ENCODE measurements at regions not wholly inside any gene's neighbourhood (a gene's known extent, or its start where the extent isn't known, plus 50 kb on each side); places are given as distances from the start of the nearest gene placed in this dataset.
A peak's percentile ranks its signal among the peaks of the same experiment; 100 is the strongest.

DNA sequence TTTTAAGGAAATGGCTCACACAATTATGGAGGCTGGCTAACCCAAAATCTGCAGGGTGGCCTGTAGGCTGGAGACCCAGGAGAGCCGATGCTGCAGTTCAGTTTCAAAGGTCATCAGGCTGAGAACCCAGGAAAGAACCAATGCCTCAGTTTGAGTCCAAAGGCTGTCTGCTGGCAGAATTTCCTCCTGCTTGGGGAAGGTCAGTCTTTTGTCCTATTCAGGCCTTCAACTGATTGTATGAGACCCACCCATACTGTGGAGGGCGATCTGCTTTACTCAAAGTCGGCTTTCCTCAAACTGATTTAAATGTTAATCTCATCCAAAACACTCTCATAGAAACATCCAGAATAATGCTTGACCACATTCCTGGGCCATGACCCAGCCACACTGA is 189.7 kb upstream of the CDYL start:
- DNase-seq = no peak

- no peak for DNase-seq
Observed at GRCh38 chr6:4585682-4586468, 190.3 kb upstream of the CDYL start.

GRCh38 chr6:4584801-4585200 is 191.4 kb upstream of the CDYL start:
- no peak for DNase-seq

DNA sequence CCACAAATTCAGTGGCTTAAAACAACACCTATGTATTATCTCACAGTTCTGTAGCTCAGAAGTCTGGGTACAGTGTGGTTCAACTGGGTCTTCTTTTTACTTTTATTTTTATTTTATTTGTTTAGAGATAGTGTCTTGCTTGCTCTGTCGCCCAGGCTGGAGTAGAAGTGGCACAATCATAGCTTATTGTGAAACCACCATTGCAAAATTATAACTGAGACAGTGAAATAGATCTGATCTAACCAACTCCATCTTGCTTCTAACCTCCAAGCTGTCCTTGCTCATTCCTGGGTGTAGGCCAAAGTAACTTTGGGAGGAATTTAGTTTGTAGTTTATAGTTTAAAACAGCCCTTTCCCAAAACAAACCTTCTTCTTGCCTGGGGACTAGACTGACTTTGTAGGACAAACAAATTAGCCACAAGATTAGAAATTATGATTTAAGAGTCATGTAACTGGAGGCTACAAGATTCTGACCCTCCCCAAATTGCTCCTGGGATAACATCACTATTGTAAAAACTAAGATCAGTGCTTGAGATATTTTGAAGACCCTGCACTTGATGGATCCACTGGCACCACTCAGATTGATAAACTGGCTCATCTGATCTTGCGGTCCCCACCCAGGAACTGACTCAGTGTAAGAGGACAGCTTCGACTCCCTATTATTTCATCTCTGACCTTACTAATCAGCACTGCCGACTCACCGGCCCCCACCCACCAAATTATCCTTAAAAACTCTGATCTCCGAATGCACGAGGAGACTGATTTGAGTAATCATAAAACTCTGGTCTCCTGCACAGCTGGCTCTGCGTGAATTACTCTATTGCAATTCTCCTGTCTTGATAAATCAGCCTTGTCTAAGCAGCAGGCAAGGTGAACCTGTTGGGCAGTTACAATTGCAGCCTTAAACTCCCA is 193.4 kb upstream of the CDYL start:
- peak; percentile 14 to 70 (median 52) for DNase-seq

DNA sequence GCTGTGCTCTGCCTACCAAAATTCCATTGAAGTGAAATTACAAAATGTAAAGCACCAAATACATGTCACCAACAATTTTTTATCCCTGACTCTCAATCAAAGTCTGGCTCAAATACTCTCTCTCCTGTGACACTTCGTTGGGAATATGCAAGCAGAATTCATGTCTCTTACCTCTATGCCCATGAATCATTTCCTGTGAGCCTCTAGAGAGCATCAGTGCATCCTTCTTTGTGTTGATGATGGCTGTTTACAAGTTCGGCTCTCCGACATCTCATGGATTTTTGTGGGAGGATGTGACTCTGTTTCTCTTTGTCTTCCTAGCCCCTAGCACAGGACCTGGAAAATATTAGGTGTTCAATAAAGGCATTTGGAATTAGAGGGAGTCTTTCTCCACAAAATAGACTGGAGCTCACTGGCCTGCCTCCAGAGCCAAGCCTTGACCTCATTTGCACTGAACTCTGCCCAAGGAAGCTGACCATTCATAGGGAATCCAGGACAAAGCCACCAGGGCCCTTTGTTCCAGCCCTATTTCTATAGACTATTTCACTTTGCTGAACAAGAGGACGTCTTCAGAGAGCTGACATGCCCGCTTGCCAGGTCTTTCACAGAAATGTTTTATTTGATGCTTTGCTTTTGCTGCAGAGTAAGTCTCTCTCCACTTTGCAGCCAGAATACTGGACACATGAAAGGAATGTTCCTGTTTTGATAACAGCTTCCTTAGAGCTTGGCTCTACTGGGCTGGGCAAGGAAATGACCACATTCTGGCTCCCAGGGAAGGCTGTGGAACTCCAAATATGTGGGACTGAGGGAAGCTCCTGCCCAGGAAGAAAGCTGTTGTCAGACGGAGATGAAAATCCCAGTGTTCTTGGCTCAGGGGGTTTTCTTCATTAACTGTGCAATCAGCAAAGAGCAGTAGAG is 194.5 kb upstream of the CDYL start:
- DNase-seq = peak in 2 of 4 experiments; percentile 7 to 25

DNA sequence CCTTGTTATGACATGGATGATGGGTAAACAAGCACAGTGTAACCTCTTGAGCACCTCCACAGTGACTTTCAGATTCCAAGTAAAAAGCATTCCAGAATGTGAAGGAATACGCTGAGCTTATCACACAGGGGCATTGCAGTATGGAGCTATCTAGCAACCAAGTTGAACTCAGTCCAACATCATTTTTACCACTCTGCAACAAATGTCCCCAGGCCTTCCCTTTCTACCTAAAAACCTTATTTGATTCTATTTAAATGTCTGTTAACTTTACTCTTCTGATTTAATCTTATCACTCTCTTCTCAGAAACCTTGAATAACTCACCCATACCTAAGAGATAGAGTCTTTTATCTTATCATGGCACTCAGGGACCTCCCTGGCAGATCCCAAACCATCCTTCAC is 195.8 kb upstream of the CDYL start:
- no peak for DNase-seq

DNA sequence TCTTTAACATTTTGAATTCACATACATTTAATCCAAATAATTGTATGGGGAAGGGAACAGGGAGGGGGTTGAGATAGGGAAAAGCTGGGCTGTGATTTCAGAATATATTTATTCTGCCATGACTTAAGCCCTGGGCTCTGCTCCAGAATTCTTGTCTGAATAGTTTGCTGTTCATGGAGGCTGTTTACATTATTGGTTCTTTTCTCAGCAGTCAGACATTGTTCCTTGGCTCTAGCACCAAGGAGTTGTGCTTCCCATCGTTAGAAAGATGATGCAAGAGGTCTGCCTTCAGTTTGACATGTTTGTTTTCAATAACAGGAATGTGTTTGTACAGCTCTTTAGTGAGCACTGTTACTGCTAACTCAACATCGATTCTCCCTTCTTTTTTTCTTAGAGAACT is 198.8 kb upstream of the CDYL start:
- DNase-seq = no peak

DNA sequence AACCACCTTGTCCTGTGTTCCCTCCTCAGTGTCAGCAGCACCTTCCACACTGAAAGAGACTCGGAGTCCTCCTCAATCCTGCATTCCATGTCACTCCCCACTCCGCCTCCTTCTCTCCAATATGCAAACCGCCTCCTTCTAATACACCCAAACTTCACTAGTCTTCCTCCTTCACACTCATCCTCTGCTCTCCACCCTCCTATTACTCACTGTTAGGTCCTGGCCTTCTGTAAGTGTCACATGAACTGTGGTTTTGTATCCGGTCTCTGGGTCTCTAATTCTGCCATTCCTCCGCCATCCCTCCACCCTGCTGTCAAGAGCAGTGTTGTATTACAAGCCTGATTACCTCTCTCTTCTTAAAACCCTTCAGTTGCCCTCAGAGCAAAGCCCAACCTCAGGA is 200.5 kb upstream of the CDYL start:
- DNase-seq = no peak

GRCh38 chr6:4574007-4574406 is 202.2 kb upstream of the CDYL start:
- no peak for DNase-seq

- no peak for DNase-seq
Observed at GRCh38 chr6:4571011-4571410, 205.2 kb upstream of the CDYL start.

- DNase-seq = no peak
Observed at GRCh38 chr6:4568138-4568537, 208.1 kb upstream of the CDYL start.

GRCh38 chr6:4567141-4567540 is 209.1 kb upstream of the CDYL start:
- DNase-seq = no peak

DNA sequence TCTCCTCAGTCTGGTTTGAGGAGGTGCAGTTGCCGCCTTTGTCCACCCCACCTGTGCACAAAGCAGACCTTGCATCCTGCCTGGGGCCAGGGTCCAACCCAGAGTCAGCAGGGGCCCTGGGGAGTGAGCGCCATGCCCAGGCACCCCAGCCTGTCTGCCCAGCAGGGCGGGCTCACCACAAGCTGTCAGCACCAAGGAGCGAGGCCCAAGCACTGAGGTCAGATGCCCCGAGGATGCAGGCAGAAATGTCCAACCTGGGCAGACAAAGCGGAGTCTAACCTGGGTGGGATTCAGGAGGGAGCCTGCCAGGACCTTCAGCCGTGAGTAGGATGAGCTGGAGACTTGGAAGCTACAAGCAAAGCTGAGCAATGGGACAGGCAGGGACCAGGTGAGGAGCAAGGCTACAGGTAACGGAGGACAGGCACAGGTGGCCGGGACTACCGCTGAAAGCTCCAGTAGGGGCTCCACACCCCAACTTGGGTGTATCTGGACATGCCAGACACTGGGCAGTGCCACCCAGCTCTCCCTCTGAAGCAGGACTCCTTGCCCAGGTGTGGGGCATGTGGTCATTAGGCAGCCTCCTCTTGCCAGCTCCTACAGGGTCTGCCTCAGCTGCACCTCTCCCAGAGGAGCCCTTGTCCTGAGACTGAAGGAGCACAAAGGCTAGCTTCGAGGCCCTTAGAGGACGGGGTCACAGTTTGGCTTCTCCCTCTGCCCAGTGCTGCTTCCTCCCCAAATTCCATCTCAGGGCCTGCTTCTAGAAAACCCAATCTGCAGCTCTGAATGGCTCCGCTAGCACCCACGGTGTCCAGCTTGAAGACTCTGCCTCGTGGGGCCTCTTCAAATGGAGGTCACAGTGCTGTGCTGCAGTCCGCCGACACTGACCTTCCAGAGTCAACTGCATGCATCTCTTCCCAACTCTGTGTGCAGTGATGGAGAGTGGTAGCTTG is 210.6 kb upstream of the CDYL start:
- DNase-seq = no peak

GRCh38 chr6:4564801-4565271 is 211.4 kb upstream of the CDYL start:
- no peak for DNase-seq

- no peak for DNase-seq
Observed at GRCh38 chr6:4563877-4564276, 212.3 kb upstream of the CDYL start.

DNA sequence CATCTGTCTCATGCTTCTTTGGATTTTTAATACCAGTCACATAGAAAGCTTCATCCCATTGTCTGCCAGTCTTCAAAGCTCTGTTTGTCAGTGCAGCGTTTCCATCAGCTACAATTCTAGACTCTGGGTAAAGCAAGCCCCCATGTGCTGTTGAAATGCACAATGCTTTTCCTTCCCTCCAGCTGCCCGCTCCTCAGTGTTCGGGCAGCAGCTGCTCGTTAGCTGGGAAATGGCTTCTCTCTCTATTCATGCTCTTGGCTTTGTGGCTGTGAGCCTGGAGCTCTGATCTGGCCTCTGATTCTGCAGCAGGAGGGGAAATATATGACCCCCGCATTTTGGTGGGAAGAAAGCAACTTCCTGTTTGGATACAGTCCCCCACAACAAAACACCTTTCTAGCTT is 213.0 kb upstream of the CDYL start:
- no peak for DNase-seq

DNA sequence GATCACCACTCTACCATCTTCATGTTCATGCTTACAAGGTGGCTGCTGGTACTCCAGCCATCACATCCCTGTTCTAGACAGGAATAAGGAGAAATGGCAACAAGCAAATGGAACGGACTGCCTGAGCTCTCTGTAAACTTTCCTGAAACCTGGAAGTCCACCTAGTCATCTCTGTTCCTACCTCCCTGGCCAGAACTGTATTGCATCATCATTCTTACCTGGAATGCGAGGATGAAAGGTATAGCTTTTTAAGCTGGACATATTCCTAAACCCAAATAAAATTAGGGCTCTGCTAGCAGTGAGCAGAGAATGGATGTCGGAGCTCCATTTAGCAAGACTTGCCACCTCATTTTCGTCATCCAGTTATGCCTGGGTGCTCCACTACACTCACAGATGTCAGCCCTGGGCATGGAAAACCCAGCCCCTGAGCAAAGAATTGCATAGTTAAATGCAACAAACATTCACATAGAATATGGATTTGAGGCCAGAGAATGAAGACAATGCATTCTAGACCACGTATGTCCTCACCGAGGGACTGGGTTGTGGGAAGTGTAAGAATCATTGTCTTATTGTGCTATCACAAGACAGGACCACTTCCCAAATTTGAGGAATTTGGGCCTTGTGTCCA is 214.3 kb upstream of the CDYL start:
- no peak for DNase-seq

DNA sequence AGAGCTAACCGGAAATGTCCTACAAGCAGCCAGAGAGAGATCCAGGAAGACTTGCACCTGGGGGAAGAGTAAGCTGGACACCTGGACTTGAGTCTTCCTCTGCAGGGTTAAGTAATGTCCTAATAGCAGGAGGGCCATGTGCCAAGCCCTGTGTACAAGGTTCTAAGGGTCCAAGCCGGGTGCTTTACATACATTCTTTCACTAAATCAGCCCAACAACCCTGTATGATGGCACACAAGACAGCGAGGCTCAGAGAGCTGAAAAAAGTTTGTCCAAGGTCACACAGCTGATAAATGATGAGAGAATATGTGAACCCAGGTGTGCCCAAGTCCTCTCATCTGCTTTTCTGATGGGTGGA is 215.1 kb upstream of the CDYL start:
- DNase-seq = no peak

GRCh38 chr6:4560221-4561077 is 215.8 kb upstream of the CDYL start:
- peak; percentile 32 to 68 (median 50) for DNase-seq

- no peak for DNase-seq
Observed at GRCh38 chr6:4559281-4559875, 216.8 kb upstream of the CDYL start.
